HEK293 (cell line): ENCODE measurements at regions not wholly inside any gene's neighbourhood (a gene's known extent, or its start where the extent isn't known, plus 50 kb on each side); places are given as distances from the start of the nearest gene placed in this dataset.

Experiments used
- CTCF ChIA-PET: fragments of 350-600 bp; formaldehyde crosslinking; extraction: SDS; loops from one replicate; lab custom pipeline; 2021; ENCODE audit warnings: antibody characterized with exemption; lab: Yijun Ruan, JAX
- POLR2A ChIA-PET: fragments of 300-600 bp; formaldehyde crosslinking; extraction: SDS; loops from one replicate; lab custom pipeline; 2020; ENCODE audit warnings: antibody characterized with exemption, inconsistent platforms; lab: Yijun Ruan, JAX
- H3K27ac ChIP-seq: fragments of 200-500 bp; sonication (Bioruptor generic); 2 replicates; pipeline ENCODE4 v1.5.1; 2014; ENCODE audit warnings: low read depth, low read length, control low read depth, inconsistent platforms; ENCODE audit errors: extremely low read depth
- H3K36me3 ChIP-seq, 2 experiments: fragments of 200-500 bp in 1 of 2; sonication (Bioruptor generic) in 1 of 2; 1 replicate in 1 of 2; 2 replicates in 1 of 2; pipeline ENCODE4 v1.5.1; 2014 to 2017; ENCODE audit warnings: inconsistent platforms in 2 of 2, low read length in 2 of 2; ENCODE audit not compliant: control insufficient read depth in 2 of 2, insufficient read depth in 1 of 2
- H3K4me1 ChIP-seq: fragments of 200-500 bp; sonication (Bioruptor generic); 2 replicates; pipeline ENCODE4 v1.5.1; 2014; ENCODE audit warnings: mild to moderate bottlenecking, low read length, inconsistent platforms; ENCODE audit not compliant: control insufficient read depth, insufficient read depth
- H3K4me3 ChIP-seq: 2 replicates; pipeline ENCODE4 v1.5.1; 2011; ENCODE audit warnings: low read depth, mild to moderate bottlenecking, control low read depth, low read length, moderate library complexity
- H3K9me3 ChIP-seq: fragments of 200-500 bp; sonication (Bioruptor generic); 2 replicates; pipeline ENCODE4 v1.5.1; 2014; ENCODE audit warnings: low read depth, low read length, inconsistent platforms; ENCODE audit not compliant: control insufficient read depth, insufficient read depth
- EGR2 ChIP-seq: fragments of 450-650 bp; formaldehyde crosslinking; IDR thresholded peaks from 2 replicates; pipeline ENCODE4 v1.5.1; 2016; ENCODE audit warnings: low read depth, missing biosample characterization, missing genetic modification characterization
- MYNN ChIP-seq: fragments of 450-650 bp; formaldehyde crosslinking; IDR thresholded peaks from 2 replicates; pipeline ENCODE4 v1.5.1; 2016; ENCODE audit warnings: missing biosample characterization, missing genetic modification characterization, borderline replicate concordance
- PRDM1 ChIP-seq: fragments of 450-650 bp; formaldehyde crosslinking; IDR thresholded peaks from 2 replicates; pipeline ENCODE4; 2016; ENCODE audit warnings: missing biosample characterization, missing genetic modification characterization
- SCRT1 ChIP-seq: fragments of 450-650 bp; formaldehyde crosslinking; IDR thresholded peaks from 2 replicates; pipeline ENCODE4 v1.5.1; 2016; ENCODE audit warnings: missing biosample characterization, missing genetic modification characterization, borderline replicate concordance
- SP7 ChIP-seq: fragments of 450-650 bp; formaldehyde crosslinking; IDR thresholded peaks from 2 replicates; pipeline ENCODE4 v1.5.1; 2016; ENCODE audit warnings: missing biosample characterization, missing genetic modification characterization
- YY1 ChIP-seq: fragments of 450-650 bp; formaldehyde crosslinking; IDR thresholded peaks from 2 replicates; pipeline ENCODE4 v1.5.1; 2018; ENCODE audit warnings: missing biosample characterization, missing genetic modification characterization
- ZBTB48 ChIP-seq: fragments of 450-650 bp; formaldehyde crosslinking; IDR thresholded peaks from 2 replicates; pipeline ENCODE4 v1.5.1; 2016; ENCODE audit warnings: missing biosample characterization, missing genetic modification characterization
- ZFP37 ChIP-seq: fragments of 450-650 bp; formaldehyde crosslinking; IDR thresholded peaks from 2 replicates; pipeline ENCODE4 v1.5.1; 2016; ENCODE audit warnings: missing biosample characterization, missing genetic modification characterization
- ZNF138 ChIP-seq: fragments of 450-650 bp; formaldehyde crosslinking; IDR thresholded peaks from 2 replicates; pipeline ENCODE4 v1.5.1; 2016; ENCODE audit warnings: missing biosample characterization, missing genetic modification characterization, borderline replicate concordance
- ZNF184 ChIP-seq: fragments of 450-650 bp; IDR thresholded peaks from 2 replicates; pipeline ENCODE4 v1.5.1; 2018; ENCODE audit warnings: missing biosample characterization, mild to moderate bottlenecking, missing genetic modification characterization
- ZNF214 ChIP-seq: fragments of 450-650 bp; formaldehyde crosslinking; IDR thresholded peaks from 2 replicates; pipeline ENCODE4 v1.5.1; 2017; ENCODE audit warnings: missing biosample characterization, mild to moderate bottlenecking, missing genetic modification characterization, borderline replicate concordance
- ZNF23 ChIP-seq: fragments of 450-650 bp; formaldehyde crosslinking; IDR thresholded peaks from 2 replicates; pipeline ENCODE4 v1.5.1; 2016; ENCODE audit warnings: missing biosample characterization, missing genetic modification characterization, borderline replicate concordance
- ZNF248 ChIP-seq: fragments of 450-650 bp; formaldehyde crosslinking; IDR thresholded peaks from 2 replicates; pipeline ENCODE4 v1.5.1; 2017; ENCODE audit warnings: missing biosample characterization, missing genetic modification characterization
- ZNF335 ChIP-seq: fragments of 450-650 bp; formaldehyde crosslinking; conservative IDR thresholded peaks from 2 replicates; pipeline ENCODE4 v1.5.1; 2016; ENCODE audit warnings: missing biosample characterization, missing genetic modification characterization
- ZNF416 ChIP-seq: fragments of 450-650 bp; formaldehyde crosslinking; IDR thresholded peaks from 2 replicates; pipeline ENCODE4 v1.5.1; 2016; ENCODE audit warnings: missing biosample characterization, missing genetic modification characterization
- ZNF48 ChIP-seq: fragments of 450-650 bp; formaldehyde crosslinking; IDR thresholded peaks from 2 replicates; pipeline ENCODE4 v1.5.1; 2016; ENCODE audit warnings: missing biosample characterization, missing genetic modification characterization
- ZNF521 ChIP-seq: fragments of 450-650 bp; formaldehyde crosslinking; IDR thresholded peaks from 2 replicates; pipeline ENCODE4 v1.5.1; 2017; ENCODE audit warnings: missing biosample characterization, mild to moderate bottlenecking, missing genetic modification characterization
- ZNF571 ChIP-seq: fragments of 450-650 bp; formaldehyde crosslinking; IDR thresholded peaks from 2 replicates; pipeline ENCODE4 v1.5.0; 2017; ENCODE audit warnings: missing biosample characterization, missing genetic modification characterization
- ZNF621 ChIP-seq: fragments of 450-650 bp; formaldehyde crosslinking; IDR thresholded peaks from 2 replicates; pipeline ENCODE4 v1.5.1; 2017; ENCODE audit warnings: missing biosample characterization, missing genetic modification characterization
- ZNF626 ChIP-seq: fragments of 450-650 bp; sonication (Bioruptor Pico); formaldehyde crosslinking; IDR thresholded peaks from 2 replicates; pipeline ENCODE4 v1.5.1; 2018; ENCODE audit warnings: missing biosample characterization, missing genetic modification characterization, inconsistent platforms
- ZNF670 ChIP-seq: fragments of 450-650 bp; formaldehyde crosslinking; IDR thresholded peaks from 2 replicates; pipeline ENCODE4 v1.5.1; 2016; ENCODE audit warnings: missing biosample characterization, missing genetic modification characterization, low read depth
- TF ChIP-seq, protein P1 (sequence below): fragments of 450-650 bp; formaldehyde crosslinking; optimal IDR thresholded peaks from 2 replicates; pipeline ENCODE3; 2016; ENCODE audit warnings: missing biosample characterization, mild to moderate bottlenecking, missing genetic modification characterization
- TF ChIP-seq, protein P2 (sequence below): fragments of 450-650 bp; formaldehyde crosslinking; IDR thresholded peaks from 2 replicates; pipeline ENCODE4 v1.5.1; 2016; ENCODE audit warnings: missing biosample characterization, missing genetic modification characterization
- TF ChIP-seq, protein P3 (sequence below): fragments of 450-650 bp; formaldehyde crosslinking; IDR thresholded peaks from 2 replicates; pipeline ENCODE4 v1.5.1; 2016; ENCODE audit warnings: missing biosample characterization, missing genetic modification characterization, low read depth
- TF ChIP-seq, protein P4 (sequence below): fragments of 450-650 bp; formaldehyde crosslinking; IDR thresholded peaks from 2 replicates; pipeline ENCODE4 v1.5.1; 2017; ENCODE audit warnings: missing biosample characterization, missing genetic modification characterization

DNA sequence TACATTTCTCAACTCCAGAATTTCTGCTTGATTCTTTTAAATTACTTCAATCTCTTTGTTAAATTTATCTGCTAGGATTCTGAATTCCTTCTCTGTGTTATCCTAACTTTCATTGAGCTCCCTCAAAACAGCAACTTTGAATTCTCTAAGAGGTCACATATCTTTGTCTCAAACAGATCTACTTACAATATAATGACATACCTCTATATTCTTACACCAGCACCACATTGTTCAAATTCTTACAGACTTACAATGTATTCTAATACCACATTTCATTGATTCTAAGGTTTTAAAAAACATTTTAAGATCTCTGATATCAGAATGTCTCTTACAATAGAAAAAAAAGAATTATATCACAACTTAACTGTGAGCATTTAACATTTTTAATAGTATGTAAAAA, 77.4 kb downstream of the DIRAS3 start:
- no peak for TF ChIP-seq ZNF48 (tag by site-specific recombination)
- no peak for TF ChIP-seq PRDM1 (tag by site-specific recombination)
- TF ChIP-seq ZNF23 (tag by site-specific recombination): no peak
- no peak for TF ChIP-seq ZBTB48 (tag by site-specific recombination)
- POLR2A ChIA-PET: no interaction called here
- no peaks in the 10 kb centered on the region for H3K9me3 ChIP-seq
- H3K4me3 ChIP-seq: no peak overlapping the region
- H3K27ac ChIP-seq: no peak overlapping the region
- no peaks in the 10 kb centered on the region for H3K4me1 ChIP-seq
- no peaks in the 10 kb centered on the region for H3K36me3 ChIP-seq
- CTCF ChIA-PET: interaction anchor here (0.5 to 0.9 kb wide), 2 partner anchors 286 to 412 kb away, joined by 3 to 4 read pairs; no protein-coding TSS in a partner anchor

DNA sequence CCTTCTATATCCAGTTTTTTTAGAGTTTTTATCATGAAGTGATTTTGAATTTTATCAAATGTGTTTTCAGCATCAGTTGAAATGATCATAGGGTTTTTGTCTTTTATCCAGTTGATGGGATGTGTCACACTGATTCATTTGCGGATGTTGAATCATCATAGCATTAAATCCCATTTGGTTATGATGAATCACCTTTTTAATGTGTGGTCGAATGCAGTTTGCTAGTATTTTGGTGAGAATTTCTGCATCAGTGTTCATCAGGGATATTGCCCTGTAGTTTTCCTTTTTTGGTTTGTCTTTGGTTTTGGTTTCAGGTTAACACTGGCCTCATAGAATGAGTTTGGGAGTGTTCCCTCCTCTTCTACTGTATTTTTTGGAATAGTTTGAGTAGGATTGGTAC, 80.3 kb downstream of the DIRAS3 start:
- no peak for TF ChIP-seq ZNF48 (tag by site-specific recombination)
- no peak for TF ChIP-seq ZNF248
- no peak for TF ChIP-seq ZNF571 (tag by site-specific recombination)
- no peak for TF ChIP-seq ZNF416 (tag by site-specific recombination)
- no peak for TF ChIP-seq EGR2
- TF ChIP-seq, protein P1, sequence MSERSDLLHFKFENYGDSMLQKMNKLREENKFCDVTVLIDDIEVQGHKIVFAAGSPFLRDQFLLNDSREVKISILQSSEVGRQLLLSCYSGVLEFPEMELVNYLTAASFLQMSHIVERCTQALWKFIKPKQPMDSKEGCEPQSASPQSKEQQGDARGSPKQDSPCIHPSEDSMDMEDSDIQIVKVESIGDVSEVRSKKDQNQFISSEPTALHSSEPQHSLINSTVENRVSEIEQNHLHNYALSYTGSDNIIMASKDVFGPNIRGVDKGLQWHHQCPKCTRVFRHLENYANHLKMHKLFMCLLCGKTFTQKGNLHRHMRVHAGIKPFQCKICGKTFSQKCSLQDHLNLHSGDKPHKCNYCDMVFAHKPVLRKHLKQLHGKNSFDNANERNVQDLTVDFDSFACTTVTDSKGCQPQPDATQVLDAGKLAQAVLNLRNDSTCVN (tag by site-specific recombination): no peak
- no peak for TF ChIP-seq ZNF521
- no peak for TF ChIP-seq ZNF214 (tag by site-specific recombination)
- no peak for TF ChIP-seq SCRT1 (tag by site-specific recombination)
- TF ChIP-seq ZNF335 (tag by site-specific recombination): no peak
- no peak for TF ChIP-seq ZNF621 (tag by site-specific recombination)
- no peaks in the 10 kb centered on the region for H3K4me1 ChIP-seq
- H3K27ac ChIP-seq: no peak overlapping the region
- H3K36me3 ChIP-seq: no peaks in the 10 kb centered on the region
- H3K9me3 ChIP-seq: no peaks in the 10 kb centered on the region
- H3K4me3 ChIP-seq: no peak overlapping the region
- POLR2A ChIA-PET: no interaction called here
- CTCF ChIA-PET: no interaction called here

DNA sequence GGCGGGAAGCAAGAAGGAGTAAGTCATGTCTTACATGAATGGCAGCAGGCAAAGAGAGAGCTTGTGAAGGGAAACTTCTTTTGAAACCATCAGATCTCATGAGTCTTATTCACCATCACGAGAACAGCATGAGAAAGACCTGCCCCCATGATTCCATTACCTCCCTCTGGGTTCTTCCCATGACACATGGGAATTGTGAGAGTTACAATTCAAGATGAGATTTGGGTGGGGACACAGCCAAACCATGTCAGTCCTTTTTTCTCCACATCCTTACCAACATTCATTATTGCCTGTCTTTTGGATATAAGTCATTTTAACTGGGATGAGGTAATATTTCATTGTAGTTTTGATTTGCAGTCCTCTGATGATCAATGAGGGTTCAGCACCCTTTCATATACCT, 81.0 kb downstream of the DIRAS3 start:
- H3K27ac ChIP-seq: no peak overlapping the region
- no peaks in the 10 kb centered on the region for H3K36me3 ChIP-seq
- H3K4me1 ChIP-seq: no peaks in the 10 kb centered on the region
- ChIA-PET POLR2A (no interaction called here), CTCF (no interaction called here)
- no peaks in the 10 kb centered on the region for H3K9me3 ChIP-seq
- no peak overlapping the region for H3K4me3 ChIP-seq
- TF ChIP-seq ZNF670: no peak
- no peak for TF ChIP-seq MYNN (tag by site-specific recombination)
- no peak for TF ChIP-seq ZBTB48 (tag by site-specific recombination)
- TF ChIP-seq ZNF184: no peak
- no peak for TF ChIP-seq ZFP37 (tag by site-specific recombination)
- TF ChIP-seq ZNF571 (tag by site-specific recombination): no peak
- TF ChIP-seq ZNF626 (tag by site-specific recombination): no peak
- TF ChIP-seq, protein P2, sequence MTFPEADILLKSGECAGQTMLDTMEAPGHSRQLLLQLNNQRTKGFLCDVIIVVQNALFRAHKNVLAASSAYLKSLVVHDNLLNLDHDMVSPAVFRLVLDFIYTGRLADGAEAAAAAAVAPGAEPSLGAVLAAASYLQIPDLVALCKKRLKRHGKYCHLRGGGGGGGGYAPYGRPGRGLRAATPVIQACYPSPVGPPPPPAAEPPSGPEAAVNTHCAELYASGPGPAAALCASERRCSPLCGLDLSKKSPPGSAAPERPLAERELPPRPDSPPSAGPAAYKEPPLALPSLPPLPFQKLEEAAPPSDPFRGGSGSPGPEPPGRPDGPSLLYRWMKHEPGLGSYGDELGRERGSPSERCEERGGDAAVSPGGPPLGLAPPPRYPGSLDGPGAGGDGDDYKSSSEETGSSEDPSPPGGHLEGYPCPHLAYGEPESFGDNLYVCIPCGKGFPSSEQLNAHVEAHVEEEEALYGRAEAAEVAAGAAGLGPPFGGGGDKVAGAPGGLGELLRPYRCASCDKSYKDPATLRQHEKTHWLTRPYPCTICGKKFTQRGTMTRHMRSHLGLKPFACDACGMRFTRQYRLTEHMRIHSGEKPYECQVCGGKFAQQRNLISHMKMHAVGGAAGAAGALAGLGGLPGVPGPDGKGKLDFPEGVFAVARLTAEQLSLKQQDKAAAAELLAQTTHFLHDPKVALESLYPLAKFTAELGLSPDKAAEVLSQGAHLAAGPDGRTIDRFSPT (tag by site-specific recombination): no peak
- TF ChIP-seq, protein P3, sequence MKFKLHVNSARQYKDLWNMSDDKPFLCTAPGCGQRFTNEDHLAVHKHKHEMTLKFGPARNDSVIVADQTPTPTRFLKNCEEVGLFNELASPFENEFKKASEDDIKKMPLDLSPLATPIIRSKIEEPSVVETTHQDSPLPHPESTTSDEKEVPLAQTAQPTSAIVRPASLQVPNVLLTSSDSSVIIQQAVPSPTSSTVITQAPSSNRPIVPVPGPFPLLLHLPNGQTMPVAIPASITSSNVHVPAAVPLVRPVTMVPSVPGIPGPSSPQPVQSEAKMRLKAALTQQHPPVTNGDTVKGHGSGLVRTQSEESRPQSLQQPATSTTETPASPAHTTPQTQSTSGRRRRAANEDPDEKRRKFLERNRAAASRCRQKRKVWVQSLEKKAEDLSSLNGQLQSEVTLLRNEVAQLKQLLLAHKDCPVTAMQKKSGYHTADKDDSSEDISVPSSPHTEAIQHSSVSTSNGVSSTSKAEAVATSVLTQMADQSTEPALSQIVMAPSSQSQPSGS (tag by site-specific recombination): no peak
- TF ChIP-seq YY1 (tag by site-specific recombination): no peak
- TF ChIP-seq SP7 (tag by site-specific recombination): no peak
- TF ChIP-seq, protein P4, sequence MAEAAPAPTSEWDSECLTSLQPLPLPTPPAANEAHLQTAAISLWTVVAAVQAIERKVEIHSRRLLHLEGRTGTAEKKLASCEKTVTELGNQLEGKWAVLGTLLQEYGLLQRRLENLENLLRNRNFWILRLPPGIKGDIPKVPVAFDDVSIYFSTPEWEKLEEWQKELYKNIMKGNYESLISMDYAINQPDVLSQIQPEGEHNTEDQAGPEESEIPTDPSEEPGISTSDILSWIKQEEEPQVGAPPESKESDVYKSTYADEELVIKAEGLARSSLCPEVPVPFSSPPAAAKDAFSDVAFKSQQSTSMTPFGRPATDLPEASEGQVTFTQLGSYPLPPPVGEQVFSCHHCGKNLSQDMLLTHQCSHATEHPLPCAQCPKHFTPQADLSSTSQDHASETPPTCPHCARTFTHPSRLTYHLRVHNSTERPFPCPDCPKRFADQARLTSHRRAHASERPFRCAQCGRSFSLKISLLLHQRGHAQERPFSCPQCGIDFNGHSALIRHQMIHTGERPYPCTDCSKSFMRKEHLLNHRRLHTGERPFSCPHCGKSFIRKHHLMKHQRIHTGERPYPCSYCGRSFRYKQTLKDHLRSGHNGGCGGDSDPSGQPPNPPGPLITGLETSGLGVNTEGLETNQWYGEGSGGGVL (tag by site-specific recombination): no peak
- TF ChIP-seq ZNF138 (tag by site-specific recombination): no peak
